GM18873 (cell line): ENCODE measurements at regions not wholly inside any gene's neighbourhood (a gene's known extent, or its start where the extent isn't known, plus 50 kb on each side); places are given as distances from the start of the nearest gene placed in this dataset.

Source experiments
- ATAC-seq: cut with Tn5 transposase; IDR thresholded peaks from one replicate; pipeline ENCODE4 v1.9.1; 2021; ENCODE audit warnings: mild to moderate bottlenecking, moderate library complexity, moderate number of reproducible peaks; ENCODE audit not compliant: unreplicated experiment, low FRiP score

DNA sequence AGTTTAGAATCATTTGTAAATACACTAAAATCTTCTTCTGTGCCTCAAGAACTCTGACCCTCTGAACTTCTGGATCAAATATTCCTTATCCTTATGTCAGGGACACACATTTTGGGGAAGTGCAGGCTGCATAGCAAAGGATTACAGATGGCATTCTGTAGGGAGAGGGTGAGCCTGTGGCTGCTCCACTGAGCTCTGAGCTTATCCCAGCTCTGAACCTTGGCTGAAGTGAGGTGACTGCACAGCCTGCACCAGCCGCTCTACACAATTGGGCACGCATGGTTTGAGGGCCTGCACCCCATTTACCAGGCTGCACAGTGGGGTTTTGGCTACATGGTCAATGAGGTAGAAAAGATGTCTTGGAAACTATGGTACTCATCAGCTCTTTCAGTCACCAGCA is 251.6 kb downstream of the GALR1 start:
- ATAC-seq: no peak

DNA sequence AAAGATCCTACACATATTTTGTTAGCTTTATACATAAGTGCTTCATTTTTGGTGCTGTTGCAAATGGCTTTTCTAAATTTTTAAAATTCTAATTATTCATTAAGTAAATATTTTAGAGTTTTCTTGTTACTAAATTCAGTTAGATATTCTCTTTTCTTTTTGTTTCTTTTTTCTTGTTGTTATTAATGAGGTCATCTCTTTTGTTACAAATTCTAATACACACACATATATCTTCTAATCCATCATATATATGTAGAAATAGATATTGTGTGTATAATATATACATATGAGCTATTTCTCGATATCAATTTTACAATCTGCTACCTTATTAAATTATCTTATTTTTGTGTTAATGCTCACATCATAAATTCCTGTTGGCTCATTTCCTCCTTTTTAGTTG is 255.9 kb downstream of the GALR1 start:
- ATAC-seq: no peak

DNA sequence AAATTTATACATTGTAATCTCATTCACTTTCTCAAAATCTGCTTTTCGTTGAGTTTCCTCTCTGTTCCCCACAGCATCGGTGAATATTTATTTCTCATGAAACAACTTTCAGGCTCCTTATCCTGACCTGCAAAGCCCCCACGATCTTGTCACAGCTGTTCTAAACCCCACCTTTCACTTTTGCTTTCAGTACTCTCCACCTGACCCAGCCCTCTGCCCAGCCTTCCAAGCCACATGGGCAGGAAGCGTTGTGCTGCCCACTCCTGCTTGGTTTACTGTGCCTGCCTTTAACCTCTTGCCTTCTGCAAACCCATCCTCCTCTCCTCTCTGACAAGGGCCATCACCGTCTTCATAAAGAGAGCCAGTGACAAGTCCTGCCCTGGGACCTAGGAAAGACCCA is 262.5 kb downstream of the GALR1 start:
- ATAC-seq: no peak

DNA sequence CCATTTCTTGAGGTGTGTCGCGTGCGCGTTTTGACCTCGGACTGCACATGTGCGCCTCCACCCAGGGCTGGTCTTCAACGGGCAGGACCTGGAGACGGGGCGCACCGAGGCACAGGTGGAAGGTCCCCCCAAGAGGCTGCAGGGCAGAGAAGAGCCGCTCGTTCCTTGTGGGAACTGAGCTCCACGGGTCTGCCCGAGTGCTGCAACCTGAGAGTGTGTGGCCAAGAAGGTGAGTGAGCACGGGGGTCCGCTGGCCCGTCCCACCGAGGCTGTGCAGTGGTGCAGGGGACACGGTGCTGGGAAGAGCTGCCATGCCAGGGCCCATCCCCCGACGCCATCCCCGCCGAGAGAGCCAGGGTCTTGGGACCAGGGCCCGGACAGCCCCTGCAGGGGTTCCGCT is 268.3 kb downstream of the GALR1 start:
- no peak for ATAC-seq

DNA sequence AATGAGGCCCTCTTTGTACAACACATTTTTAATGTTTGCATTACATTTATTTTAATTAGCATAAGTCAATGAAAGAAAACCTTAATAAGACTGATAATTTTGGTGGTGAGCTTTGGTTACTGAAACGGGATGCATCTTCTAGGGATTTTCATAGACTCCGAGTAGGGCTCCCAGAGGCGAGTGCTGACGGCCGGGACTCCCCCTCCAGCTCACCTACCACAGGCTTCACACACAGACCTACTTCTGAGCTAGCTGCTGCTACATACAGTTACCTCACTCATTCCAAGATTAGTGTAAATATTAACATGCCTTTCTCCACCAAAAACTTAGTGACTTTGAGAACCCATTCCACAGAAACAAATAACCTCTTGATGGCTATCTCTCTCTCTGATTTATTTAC is 271.1 kb downstream of the GALR1 start:
- no peak for ATAC-seq

DNA sequence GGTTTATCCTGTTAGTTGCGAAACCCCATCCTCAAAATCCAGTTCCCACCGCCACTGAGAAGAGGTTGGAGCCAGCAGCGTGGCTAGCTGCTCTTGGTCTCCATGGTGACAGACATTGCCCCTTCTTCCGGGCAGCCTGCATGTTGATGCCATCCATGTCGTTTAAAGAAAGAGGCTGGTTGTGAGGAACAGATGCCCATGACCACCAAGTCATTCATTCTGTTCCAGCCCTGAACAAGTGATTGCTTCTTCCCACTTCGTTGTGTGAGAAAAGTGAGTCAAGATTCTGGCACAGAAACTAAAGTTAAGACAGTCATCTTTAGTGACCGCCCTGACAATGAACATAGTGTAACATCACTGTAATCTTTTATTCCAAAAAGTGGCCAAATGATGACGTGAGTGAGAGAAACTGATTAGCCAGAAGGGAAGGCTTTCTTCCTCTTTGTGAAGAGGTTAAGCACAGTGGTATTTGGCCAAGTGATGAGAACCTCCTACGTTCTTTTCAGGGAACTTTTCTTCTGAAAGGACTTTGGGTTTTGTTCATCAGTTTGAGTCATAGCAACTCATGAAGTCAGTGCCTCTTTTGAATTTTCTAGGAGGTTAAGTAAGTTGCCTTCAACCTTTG is 272.5 kb downstream of the GALR1 start:
- no peak for ATAC-seq

DNA sequence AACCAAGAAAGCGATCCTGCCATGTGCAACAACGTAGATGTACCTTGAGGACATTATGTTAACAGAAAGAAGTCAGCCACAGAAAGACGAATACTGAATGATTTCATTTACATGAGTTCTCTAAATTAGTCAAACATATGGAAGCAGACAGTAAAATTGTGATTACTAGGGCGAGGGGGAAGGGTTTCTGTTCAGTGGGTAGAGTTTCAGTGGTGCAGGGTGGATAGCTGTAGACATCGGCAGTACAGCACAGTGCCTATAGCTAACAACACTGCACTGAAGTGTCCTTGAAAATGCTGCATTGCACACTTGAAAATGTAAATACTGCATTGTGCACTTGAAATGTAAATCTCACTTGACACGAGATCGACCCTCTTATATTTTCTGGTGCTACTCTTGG is 275.3 kb downstream of the GALR1 start:
- no peak for ATAC-seq

DNA sequence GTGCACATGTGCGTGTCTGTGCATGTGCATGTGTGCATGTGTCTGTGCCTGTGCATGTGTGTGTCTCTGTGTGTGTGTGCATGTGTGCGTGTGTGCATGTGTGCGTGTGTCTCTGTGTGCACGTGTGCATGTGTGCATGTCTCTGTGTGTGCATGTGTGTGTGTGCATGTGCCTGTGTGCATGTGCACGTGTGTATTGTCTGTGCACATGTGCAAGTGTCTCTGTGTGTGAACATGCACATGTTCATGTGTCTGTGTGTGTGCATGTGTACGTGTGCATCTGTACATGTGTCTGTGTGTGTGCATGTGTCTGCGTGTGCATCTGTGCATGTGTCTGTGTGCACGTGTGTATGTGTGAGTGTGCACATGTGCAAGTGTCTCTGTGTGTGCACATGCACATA is 277.3 kb downstream of the GALR1 start:
- no peak for ATAC-seq

DNA sequence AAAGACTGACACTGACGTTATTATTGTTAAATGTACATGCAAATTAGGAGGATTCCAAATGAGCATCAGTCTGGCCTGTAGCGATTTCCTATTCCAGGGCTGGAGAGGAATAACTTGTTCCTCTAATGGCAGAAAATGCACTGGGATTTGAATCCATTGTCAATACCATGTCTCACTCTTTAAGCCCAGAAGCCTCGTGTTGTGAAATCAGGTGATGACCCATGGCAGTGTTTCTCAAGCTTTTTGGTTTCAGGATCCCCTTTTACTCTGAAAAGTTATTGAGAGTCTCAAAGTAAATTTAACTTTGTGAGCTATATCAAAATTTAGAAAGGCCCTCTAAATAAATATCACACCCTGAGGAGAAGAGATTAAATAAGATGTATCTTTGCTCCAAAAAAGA is 279.2 kb downstream of the GALR1 start:
- no peak for ATAC-seq

DNA sequence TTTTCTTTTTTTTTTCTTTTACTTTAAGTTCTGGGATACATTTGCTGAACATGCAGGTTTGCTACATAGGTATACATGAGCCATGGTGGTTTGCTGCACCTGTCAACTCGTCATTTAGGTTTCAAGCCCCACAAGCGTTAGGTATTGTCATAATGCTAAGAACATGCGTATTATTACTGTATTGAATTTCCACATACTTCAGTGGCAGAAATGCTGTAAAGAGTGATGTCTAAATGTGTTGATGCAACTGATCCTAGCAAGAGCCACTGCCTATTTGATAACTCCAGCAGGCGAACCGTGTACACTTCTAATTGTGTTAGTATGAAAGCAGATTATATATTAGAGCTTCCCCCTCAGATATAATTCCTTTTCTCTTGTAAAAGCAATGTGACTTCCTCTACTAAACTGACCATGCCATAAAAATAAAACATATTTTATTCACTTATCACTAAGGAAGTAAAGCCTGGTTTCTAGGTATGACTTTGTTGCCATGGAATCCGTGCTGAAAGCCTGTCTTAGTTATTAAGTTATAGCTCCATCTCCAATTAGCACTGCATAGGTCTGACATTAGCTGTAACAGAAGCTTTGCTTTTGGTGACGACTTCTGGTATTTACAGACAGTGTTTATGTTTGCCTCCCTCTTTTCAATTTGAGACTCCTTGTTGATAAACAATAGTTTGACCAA is 280.0 kb downstream of the GALR1 start:
- ATAC-seq: no peak

DNA sequence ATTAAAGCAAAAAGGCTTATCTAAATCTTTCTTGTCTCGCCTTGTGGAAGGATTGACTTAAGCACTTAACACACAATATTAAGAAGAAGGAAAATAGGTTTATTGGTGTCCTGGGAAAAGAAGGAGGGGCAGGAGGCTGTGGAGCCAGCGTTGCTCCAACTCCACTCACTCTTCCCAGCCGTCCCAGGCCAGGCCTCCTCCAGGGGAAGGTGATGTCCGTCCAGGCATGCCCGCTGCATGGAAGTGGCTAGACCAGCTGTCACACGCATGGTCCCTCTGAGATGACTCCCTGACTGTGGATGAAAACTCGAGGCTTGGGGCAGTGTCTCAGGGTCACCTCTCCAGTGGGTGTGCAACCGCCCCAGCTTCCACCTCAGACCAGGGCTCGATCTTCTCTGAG is 281.1 kb downstream of the GALR1 start:
- ATAC-seq: no peak

DNA sequence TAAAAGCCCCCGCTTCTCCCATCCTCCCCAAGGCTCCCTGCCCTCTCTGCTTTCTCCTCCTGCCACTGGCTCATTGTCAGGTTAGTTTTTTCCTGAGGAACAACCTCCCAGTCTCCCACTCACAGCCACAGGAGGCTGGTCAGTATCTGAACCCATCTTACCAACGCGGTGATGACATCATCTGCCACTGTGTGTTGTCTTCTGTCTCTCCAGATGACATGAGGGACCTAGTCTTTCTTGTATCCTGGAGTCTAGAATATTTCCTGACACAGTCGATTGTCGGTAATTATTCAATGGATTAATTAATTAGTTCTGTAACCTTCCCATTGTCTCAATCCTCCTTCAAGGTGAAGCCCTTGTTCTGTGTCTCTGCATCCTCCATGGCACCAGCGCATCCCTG is 290.2 kb downstream of the GALR1 start:
- ATAC-seq: no peak

DNA sequence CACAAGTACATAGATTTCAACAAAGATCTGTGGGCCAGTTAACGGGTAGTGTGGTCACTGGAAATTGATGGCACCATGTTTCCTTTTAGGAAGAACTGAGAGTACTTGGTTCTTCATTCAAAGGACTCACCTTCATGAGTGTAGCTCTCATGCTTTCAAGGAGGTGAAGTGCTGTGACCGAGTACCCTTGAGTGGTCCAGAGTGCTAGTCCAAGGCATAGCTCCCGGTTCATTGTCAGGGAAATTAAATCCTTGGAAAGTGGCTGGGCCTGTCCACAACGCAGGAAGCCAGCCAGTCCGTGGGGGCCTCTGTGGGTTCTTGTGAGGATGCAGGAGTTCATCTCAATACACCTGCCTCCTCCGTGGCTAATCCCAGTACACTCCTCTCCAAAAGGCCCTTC is 295.1 kb downstream of the GALR1 start:
- no peak for ATAC-seq

DNA sequence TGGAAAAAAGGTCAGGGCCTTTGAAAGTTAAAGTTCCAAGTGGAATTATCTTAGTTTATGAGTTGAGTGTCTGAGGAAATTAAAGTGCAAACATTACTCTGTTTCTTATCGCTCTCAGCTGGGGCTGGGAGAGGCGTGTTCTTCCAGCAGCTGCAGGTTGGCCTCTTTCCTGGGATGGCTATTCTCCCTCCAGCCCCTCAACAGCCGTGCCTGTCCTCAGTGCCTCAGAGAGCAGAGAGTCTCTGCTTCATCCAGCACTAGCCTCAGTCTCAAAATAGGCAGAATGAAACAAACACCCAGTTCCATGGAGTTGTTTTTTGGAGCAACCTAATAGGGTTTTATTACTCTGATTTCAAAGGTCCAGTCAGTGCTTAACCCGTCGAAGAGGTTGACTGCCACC is 298.1 kb downstream of the GALR1 start:
- no peak for ATAC-seq

DNA sequence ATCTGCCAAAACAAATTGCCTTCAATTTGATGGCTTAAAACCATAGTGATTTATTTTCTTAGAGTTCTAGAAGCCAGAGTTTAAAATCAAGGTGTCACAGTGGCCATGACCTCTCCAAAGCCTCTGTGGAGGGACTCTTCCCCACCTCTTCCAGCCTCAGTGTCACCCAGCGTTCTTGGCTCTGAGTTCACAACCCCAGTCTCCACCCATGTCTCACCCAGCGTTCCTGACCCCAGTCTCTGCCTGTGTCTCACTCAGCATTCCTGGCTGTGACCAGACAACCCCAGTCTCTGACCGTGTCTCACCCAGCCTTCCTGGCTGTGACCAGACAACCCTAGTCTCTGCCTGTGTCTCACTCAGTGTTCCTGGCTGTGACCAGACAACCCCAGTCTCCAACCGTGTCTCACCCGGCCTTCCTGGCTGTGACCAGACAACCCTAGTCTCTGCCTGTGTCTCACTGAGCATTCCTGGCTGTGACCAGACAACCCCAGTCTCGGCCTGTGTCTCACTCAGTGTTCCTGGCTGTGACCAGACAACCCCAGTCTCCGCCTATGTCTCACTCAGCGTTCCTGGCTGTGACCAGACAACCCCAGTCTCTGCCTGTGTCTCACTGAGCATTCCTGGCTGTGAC is 299.3 kb downstream of the GALR1 start:
- ATAC-seq: no peak

DNA sequence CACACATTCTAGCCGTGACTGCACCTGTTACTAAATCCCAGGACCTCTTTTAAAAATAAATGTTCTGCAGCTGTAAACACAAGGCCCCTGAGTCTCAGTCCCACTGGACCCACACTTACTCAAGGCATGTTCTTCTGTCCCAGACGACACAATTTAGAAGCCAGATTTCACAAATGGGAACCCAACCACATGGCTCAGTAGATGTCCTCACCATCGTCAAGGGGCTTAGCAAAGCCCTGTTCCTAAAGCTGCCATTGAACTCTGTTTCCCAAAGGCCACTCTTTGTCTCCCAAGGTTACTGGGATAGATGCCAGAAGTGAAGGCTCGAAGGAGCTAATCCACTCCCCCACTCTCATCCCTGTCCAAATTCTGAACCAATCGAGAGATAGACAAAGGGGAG is 301.0 kb downstream of the GALR1 start:
- no peak for ATAC-seq

DNA sequence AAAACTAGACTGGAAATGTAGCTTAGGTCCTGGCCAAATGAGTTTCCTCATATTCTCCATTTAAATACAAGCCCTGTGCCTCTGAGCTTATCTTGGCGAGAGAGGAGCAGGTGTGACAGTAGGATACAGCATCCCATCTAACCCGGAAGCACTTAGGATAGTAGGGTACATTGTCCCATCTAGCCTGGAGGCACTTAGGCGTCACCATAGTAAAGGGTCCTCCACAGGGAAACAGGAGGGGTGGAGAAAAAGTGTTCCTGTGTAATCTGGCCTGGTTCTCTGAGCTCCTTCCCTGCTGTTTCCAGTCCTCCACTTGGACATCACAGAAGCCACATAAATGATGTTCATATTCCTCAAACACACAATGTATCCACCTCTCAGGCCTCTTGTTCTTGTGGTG is 301.4 kb downstream of the GALR1 start:
- no peak for ATAC-seq

DNA sequence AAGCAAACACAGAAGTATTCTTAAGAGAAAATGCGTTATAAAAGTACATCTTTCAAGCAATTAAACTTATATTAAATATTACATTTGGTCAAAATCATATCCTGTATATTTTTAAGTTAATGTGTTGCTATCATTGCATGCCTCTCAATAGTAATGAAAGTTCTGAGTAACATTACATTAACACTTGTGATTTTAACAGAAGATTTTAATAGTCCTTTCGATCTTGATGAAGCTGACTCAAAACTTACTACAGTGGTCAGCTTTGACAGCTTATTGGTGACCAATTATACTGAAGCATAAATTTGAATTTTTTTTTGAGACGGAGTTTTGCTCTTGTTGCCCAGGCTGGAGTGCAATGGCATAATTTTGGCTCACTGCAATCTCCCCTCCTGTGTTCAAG is 303.3 kb downstream of the GALR1 start:
- ATAC-seq: no peak

DNA sequence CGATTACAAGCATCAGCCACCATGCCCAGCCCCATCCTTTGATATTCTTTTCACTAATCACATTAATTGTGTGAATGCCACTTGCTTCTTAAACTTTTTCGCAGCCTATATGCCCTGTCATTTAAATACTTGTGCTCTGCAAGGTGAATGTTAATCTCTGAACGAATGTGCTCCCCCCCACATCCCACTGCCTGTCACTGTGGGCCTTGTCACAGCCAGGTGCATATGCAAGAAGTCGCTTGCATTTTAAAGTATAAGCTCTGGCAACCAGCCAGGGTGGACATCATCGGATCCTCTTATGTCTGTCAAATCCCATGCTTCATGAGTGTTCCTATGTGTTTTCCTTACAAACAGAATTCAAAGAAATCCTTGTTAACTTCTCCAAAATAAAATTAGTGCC is 304.4 kb downstream of the GALR1 start:
- no peak for ATAC-seq

DNA sequence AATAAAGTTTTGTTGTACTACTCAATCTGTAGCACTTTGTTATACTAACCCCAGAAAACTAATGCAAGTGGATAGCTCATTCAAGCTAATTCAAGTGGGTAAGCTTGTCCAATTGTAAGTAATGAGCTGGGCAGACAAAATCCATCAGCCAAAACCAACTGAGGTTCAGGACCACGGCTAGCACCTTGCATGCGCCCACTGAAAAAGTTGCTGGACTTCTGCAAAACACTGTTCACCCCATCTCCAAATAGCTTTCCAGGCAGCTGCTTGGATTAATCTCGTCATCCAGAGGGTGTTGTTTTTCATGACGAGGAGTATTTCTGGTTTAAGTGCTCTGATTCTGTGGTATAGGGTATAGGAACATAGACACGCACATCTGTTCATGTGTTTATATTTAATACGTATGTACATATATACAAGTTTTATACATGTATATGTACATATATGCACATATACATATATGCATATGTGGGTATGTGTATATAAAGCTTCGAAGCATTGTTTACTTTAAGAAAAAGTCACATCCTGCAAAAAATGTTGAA is 307.5 kb downstream of the GALR1 start:
- no peak for ATAC-seq

DNA sequence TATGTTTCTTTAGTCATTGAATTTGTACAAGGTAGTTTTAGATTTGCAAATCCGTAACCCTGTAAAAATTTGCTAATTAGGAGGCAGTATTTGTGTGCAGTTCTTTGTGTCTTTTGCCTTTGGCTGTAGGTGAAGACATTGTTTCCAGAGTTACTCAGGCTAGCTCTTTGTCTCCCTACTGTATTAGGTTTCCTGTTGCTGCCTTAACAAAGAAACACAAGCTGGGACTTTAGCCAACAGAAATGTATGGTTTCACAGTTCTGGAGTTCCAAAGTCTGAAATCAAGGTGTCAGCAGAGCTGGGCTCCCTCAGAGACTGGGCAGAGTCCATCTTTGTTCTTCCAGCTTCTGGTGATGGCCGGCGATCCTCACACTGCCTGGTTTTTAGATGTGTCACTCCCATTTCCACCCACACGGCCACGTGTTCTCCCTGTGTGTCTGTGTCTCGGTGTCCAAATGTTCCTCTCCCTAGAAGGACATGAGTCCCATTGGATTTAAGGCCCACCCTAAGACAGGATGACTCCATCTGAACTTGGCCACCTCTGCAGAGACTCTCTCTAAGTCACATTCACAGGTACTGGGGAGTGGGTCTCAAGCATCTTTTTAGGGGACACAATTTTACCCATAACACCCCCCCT is 309.7 kb downstream of the GALR1 start:
- ATAC-seq: no peak
